ENCODE measurements at regions not wholly inside any gene's neighbourhood (a gene's known extent, or its start where the extent isn't known, plus 50 kb on each side); places are given as distances from the start of the nearest gene placed in this dataset.
"Not testable (repeated sequence)": the region's sequence is repeated elsewhere in the genome, so short reads cannot be mapped to it uniquely, and the experiment has no call there.

GRCh38 chr12:19778797-19779196 lies 339.5 kb downstream of the AEBP2 start:
- no peak for DNase-seq

DNA sequence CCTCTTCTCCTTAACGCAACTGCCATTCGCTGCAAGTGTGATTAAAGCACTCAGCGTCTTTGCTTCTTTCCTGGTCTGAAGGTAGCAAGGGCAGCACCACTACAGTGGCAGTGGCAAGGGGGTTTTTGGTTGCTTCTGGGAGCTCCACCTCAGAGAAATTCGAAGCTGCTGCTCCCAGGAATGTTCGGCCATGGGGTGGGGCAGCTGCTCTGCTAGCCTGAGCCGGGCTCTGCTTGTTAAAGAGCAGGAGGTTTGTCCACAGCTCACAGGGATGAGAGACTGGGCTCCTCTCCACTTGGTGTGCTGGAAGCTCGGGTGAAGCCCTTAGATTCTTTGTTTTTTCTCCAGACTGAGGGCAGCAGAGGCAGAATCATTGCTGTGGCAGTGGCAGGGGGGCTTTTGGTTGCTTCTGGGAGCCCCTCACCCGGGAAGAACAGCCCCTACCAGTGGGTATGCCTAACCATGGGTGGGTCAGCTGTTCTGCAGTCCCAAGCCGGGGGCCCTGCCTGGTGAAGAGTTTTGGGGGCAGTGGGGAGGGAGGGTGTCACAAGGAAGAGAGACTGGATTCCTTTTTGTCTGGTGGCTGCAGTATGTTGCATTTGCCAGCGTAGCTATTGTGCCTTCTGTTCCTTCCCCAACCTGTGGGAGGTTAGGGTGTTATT lies 340.2 kb downstream of the AEBP2 start:
- DNase-seq = peak; percentile 45

DNA sequence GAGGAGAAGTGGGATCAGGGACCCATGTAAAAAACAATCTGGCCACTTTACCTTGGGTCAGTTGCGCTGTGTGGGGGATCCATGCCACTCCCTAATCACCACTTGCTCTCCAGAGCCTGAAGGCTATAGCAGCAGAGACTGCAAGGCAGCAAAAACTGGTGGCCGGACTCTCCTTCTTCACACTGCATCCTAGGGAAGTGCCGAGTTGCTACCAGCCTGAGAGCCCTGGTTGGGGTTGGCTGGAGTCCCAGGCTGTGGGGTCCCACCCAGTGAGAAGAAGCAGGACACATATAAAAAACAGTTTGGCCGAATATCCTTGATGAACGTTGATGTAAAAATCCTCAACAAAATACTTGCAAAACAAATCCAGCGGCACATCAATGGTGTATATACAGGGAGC lies 341.2 kb downstream of the AEBP2 start:
- no peak for DNase-seq

GRCh38 chr12:19783547-19784444 lies 344.5 kb downstream of the AEBP2 start:
- peak; percentile 65 for DNase-seq

- DNase-seq = no peak
Observed at GRCh38 chr12:19792028-19792427, 352.7 kb downstream of the AEBP2 start.

- peak; percentile 64 for DNase-seq
Observed at GRCh38 chr12:19794116-19794515, 354.8 kb downstream of the AEBP2 start.

- DNase-seq = no peak
Observed at GRCh38 chr12:19799216-19799615, 359.9 kb downstream of the AEBP2 start.

GRCh38 chr12:19799895-19800602 lies 360.8 kb downstream of the AEBP2 start:
- DNase-seq = no peak

- DNase-seq = no peak
Observed at GRCh38 chr12:19800884-19801283, 361.6 kb downstream of the AEBP2 start.

DNA sequence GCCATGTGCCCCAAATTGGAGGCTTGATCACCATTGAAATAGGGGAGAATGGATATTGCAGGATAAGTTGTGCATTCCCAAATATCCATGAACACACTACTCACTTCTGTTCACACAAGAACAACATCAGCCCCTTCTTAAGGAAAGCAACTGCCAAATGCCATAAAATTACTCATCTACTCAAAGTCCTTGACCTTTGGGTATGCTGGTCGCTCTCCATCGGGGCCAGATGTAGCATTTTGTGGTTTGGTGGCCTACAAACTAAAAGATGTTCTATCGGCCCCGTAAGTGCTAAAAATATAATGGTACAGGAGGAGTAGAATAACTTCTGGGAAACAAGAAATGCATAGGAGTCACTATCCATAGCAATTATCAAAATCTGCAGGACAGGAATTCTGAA lies 362.6 kb downstream of the AEBP2 start:
- DNase-seq = no peak

DNA sequence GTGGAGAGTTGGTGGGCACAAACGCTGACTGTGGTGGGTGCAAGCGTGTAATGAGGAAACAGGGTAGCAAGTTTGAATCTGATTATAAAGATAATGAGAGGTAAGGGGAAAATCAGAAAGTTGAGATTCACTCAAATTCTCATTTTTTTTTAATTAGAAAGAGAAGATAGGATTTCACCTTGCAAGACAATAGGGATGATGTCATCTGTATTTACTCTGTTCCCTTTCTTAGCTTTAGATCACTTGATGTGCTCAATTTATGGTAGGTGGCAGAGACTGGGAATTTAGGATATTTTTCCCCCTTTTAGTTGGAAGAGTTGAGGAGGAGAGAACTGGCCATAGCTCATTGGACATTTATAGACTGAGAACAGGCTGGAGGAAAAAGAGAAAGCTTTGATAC lies 363.6 kb downstream of the AEBP2 start:
- no peak for DNase-seq

GRCh38 chr12:19804737-19805136 lies 365.4 kb downstream of the AEBP2 start:
- no peak for DNase-seq

DNA sequence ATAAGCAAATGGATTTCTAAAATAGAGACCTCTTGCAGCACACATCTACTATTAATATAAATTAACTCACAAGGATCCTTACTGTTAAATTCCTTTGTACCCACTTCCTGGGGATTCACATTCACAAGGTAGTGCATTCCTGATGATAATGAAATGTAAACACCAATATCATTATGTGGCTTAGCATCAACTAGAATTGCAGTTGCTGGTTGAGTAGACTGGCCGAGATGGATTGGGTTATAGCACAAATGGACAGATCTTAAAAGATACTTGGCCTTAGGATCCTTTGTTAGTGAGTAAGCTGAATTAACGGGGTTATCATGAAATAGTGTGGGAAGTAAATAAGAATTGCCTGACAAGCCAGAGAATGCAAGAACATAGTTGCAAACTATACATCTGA lies 369.1 kb downstream of the AEBP2 start:
- no peak for DNase-seq

DNA sequence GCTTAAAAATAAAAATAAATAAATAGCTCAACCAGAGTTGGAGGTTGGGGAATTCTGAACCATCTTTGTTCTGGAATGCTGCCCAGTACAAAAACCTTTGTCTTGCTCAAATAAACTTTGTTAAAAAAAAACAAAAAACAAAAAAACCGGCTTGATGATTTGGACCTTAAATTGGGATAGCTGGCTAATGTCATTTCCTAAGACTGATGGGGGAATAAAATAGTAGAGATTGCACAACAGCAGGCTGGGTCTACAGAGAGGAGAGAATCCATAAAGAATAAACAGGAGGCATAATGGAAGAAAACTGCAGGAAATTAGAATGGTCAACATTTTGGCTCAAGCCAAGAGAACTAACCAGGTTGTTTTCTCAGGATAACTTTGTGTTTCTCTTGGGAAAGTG lies 370.9 kb downstream of the AEBP2 start:
- DNase-seq = no peak

GRCh38 chr12:19811922-19812321 lies 372.6 kb downstream of the AEBP2 start:
- no peak for DNase-seq

- no peak for DNase-seq
Observed at GRCh38 chr12:19819231-19819630, 379.9 kb downstream of the AEBP2 start.

DNA sequence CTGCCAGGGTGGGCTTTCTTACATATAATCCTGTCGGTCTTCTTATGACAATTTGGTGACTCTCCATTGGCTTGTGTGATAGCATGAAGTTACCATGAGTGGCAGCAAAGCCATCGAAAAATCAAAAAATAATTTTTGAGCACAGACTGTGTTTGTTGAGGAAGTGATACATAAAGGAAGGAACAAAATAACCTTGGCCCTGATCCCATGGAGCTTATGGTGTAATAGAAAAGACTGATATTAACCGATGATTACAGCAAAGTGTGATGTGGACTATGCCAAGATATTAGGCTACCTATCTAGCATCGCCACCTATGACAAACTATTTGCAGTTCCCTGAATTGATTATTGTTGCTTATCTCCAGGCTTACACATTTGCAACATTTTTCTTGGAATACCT lies 383.2 kb downstream of the AEBP2 start:
- no peak for DNase-seq

DNA sequence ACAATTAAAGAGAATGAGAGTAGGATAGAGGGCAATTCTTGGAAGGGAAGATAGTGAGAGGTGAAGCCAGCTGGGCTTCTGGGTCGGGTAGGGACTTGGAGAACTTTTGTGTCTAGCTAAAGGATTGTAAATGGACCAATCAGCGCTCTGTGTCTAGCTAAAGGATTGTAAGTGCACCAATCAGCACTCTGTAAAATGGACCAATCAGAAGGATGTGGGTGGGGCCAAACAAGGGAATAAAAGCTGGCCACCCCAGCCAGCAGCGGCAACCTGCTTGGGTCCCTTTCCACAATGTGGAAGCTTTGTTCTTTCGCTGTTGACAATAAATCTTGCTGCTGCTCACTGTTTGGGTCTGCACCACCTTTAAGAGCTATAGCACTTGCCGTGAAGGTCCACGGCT lies 384.0 kb downstream of the AEBP2 start:
- not testable (repeated sequence) for DNase-seq

GRCh38 chr12:19826980-19827550 lies 387.8 kb downstream of the AEBP2 start:
- DNase-seq = no peak

GRCh38 chr12:19829100-19829853 lies 390.0 kb downstream of the AEBP2 start:
- DNase-seq = no peak

DNA sequence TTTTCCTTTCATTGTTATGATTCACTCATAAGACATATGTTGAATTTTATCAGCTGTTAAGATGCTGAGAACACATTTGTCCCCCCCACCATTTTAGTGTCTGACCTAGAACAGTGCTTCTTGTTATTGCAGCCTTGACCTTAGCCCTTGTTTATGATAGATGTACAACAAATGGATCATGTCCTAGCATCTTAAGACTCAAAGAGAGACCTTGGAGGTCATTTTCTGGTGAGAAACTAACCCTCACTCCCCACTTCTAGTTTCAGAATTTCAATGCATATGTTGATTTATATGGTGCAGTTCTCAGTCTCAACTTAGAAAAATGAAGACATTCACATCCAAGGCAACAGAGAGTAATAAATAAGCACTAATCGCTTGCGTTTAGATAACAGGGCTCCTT lies 391.2 kb downstream of the AEBP2 start:
- no peak for DNase-seq

DNA sequence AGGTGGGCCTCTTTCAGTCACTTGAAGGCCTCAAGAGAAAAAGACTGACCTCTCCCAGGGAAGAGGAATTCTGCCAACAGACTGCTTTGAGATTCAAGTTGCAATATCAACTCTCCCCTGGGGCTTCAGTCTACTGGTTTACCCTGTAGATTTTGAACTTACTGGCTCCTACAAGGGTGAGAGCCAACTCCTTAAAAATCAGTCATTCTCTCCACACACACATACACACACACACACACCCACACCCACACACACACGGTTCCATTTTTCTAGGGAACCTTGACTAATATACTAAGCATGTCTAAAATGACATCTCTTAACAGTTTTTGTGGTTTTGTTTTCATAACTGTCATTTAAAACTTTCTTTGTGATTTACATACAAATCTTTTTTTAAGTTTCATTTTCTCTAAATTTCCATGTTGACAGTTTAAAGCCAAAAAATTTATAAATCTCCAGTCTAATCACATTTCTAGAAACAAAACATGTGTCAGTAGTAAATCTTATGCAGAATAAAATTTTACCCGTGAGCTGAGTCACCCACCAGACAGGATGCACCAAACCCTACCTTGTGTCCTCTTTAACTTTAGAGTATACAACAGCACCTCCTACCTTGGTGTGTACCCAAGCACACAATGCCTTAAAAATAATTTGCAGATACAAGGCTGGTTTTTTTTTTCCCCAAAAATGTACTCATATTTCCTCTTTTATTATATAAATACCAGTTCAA lies 394.6 kb downstream of the AEBP2 start:
- DNase-seq = no peak
